Loucy (cell line): ENCODE measurements at regions not wholly inside any gene's neighbourhood (a gene's known extent, or its start where the extent isn't known, plus 50 kb on each side); places are given as distances from the start of the nearest gene placed in this dataset.
A peak's percentile ranks its signal among the peaks of the same experiment; 100 is the strongest.
"Not testable (repeated sequence)": the region's sequence is repeated elsewhere in the genome, so short reads cannot be mapped to it uniquely, and the experiment has no call there.

ENCODE experiments used
- H2AFZ ChIP-seq: fragments of 200-600 bp; sonication (generic); 2 replicates; pipeline ENCODE4 v1.6.0; 2016; ENCODE audit warnings: antibody characterized with exemption, mild to moderate bottlenecking, low read length, moderate library complexity
- H3F3A ChIP-seq: fragments of 200-600 bp; 2 replicates; pipeline ENCODE4 v1.6.0; 2016; ENCODE audit warnings: antibody characterized with exemption, low read depth, mild to moderate bottlenecking
- H3K27me3 ChIP-seq: fragments of 200-600 bp; sonication (generic); 2 replicates; pipeline ENCODE4 v1.6.1; 2014; ENCODE audit warnings: low read length, mild to moderate bottlenecking; ENCODE audit not compliant: insufficient read depth, poor library complexity, severe bottlenecking
- H3K36me3 ChIP-seq: fragments of 200-600 bp; sonication (generic); 2 replicates; pipeline ENCODE4 v1.6.1; 2016; ENCODE audit warnings: low read length; ENCODE audit not compliant: insufficient read depth
- H3K4me1 ChIP-seq: fragments of 200-600 bp; sonication (generic); 2 replicates; pipeline ENCODE4 v1.5.1; 2014; ENCODE audit warnings: low read length, mild to moderate bottlenecking; ENCODE audit not compliant: insufficient read depth, poor library complexity, severe bottlenecking
- H3K4me2 ChIP-seq: fragments of 200-600 bp; sonication (generic); 2 replicates; pipeline ENCODE4 v1.6.0; 2014; ENCODE audit warnings: antibody characterized with exemption, low read length, low read depth, mild to moderate bottlenecking; ENCODE audit not compliant: poor library complexity, severe bottlenecking
- H3K4me3 ChIP-seq: fragments of 200-600 bp; sonication (generic); 2 replicates; pipeline ENCODE4 v1.5.1; 2014; ENCODE audit warnings: low read length, mild to moderate bottlenecking, mixed read lengths; ENCODE audit not compliant: poor library complexity, severe bottlenecking
- H3K79me2 ChIP-seq: fragments of 200-600 bp; sonication (generic); 2 replicates; pipeline ENCODE4 v1.6.1; 2014; ENCODE audit warnings: low read length; ENCODE audit not compliant: insufficient read depth
- H3K9ac ChIP-seq: fragments of 200-600 bp; sonication (generic); 2 replicates; pipeline ENCODE4 v1.6.0; 2014; ENCODE audit warnings: mild to moderate bottlenecking, low read depth, low read length, moderate library complexity; ENCODE audit not compliant: poor library complexity, severe bottlenecking
- H3K9me2 ChIP-seq: fragments of 200-600 bp; sonication (generic); replicated peaks from 2 replicates; pipeline ENCODE4 v1.6.1; 2016; ENCODE audit warnings: low read depth, low read length, mixed read lengths
- H3K9me3 ChIP-seq: fragments of 200-600 bp; sonication (generic); 2 replicates; pipeline ENCODE4 v1.6.1; 2014; ENCODE audit warnings: mild to moderate bottlenecking, antibody characterized with exemption, low read length, low read depth; ENCODE audit not compliant: insufficient read depth
- H4K20me1 ChIP-seq: fragments of 200-600 bp; sonication (generic); 2 replicates; pipeline ENCODE4 v1.6.0; 2014; ENCODE audit warnings: antibody characterized with exemption, low read length, mild to moderate bottlenecking; ENCODE audit not compliant: insufficient read depth, poor library complexity, severe bottlenecking
- CTCF ChIP-seq: fragments of 200-600 bp; sonication (generic); conservative IDR thresholded peaks from 2 replicates; pipeline ENCODE4 v1.5.1; 2014; ENCODE audit warnings: mild to moderate bottlenecking, antibody characterized with exemption, low read length
- EZH2phosphoT487 ChIP-seq: fragments of 200-600 bp; IDR thresholded peaks from 2 replicates; pipeline ENCODE4 v1.6.1; 2018; ENCODE audit warnings: antibody characterized with exemption, mild to moderate bottlenecking, moderate library complexity, borderline replicate concordance

- no peak for TF ChIP-seq EZH2phosphoT487
- TF ChIP-seq CTCF: no peak
- no peaks in the 10 kb centered on the region for H3F3A ChIP-seq
- H3K27me3 ChIP-seq: no peaks in the 10 kb centered on the region
- no peaks in the 10 kb centered on the region for H3K9me3 ChIP-seq
- no peaks in the 10 kb centered on the region for H4K20me1 ChIP-seq
- no peaks in the 10 kb centered on the region for H3K36me3 ChIP-seq
- no peak overlapping the region for H3K4me3 ChIP-seq
- no peak overlapping the region for H2AFZ ChIP-seq
- peak overlapping the region; percentile 55 for H3K9ac ChIP-seq
- H3K4me1 ChIP-seq: peaks cover 12% of the 10 kb centered on the region
- peak overlapping the region; percentile 13 for H3K4me2 ChIP-seq
- no peaks in the 10 kb centered on the region for H3K9me2 ChIP-seq
- no peaks in the 10 kb centered on the region for H3K79me2 ChIP-seq
These were observed 111.3 kb downstream of the OR2B2 start for GRCh38 chr6:27800731-27801373.

GRCh38 chr6:27797960-27798359, 114.2 kb downstream of the OR2B2 start:
- H3K4me2 ChIP-seq: no peak overlapping the region
- TF ChIP-seq EZH2phosphoT487 (no peak), CTCF (no peak)

GRCh38 chr6:27796736-27797481, 115.3 kb downstream of the OR2B2 start:
- H3K79me2 ChIP-seq, H3F3A ChIP-seq, H2AFZ ChIP-seq, H4K20me1 ChIP-seq, H3K9me2 ChIP-seq, H3K4me2 ChIP-seq, H3K36me3 ChIP-seq, H3K9me3 ChIP-seq, H3K27me3 ChIP-seq, H3K4me3 ChIP-seq, H3K9ac ChIP-seq: not testable (repeated sequence)
- peaks cover 37% of the 10 kb centered on the region for H3K4me1 ChIP-seq

More at GRCh38 chr6:27797960-27798359, 114.2 kb downstream of the OR2B2 start:
- no peaks in the 10 kb centered on the region for H3F3A ChIP-seq
- no peaks in the 10 kb centered on the region for H3K9me2 ChIP-seq
- no peaks in the 10 kb centered on the region for H4K20me1 ChIP-seq
- no peak overlapping the region for H3K9ac ChIP-seq
- H3K9me3 ChIP-seq: no peaks in the 10 kb centered on the region
- no peak overlapping the region for H2AFZ ChIP-seq
- H3K36me3 ChIP-seq: no peaks in the 10 kb centered on the region
- H3K4me3 ChIP-seq: no peak overlapping the region
- peaks cover 36% of the 10 kb centered on the region for H3K4me1 ChIP-seq
- no peaks in the 10 kb centered on the region for H3K27me3 ChIP-seq
- no peaks in the 10 kb centered on the region for H3K79me2 ChIP-seq
